GM18870 (cell line): ENCODE measurements at regions not wholly inside any gene's neighbourhood (a gene's known extent, or its start where the extent isn't known, plus 50 kb on each side); places are given as distances from the start of the nearest gene placed in this dataset.

Experiments used
- ATAC-seq: cut with Tn5 transposase; IDR thresholded peaks from one replicate; pipeline ENCODE4 v1.9.1; 2021; ENCODE audit warnings: moderate library complexity; ENCODE audit not compliant: unreplicated experiment

DNA sequence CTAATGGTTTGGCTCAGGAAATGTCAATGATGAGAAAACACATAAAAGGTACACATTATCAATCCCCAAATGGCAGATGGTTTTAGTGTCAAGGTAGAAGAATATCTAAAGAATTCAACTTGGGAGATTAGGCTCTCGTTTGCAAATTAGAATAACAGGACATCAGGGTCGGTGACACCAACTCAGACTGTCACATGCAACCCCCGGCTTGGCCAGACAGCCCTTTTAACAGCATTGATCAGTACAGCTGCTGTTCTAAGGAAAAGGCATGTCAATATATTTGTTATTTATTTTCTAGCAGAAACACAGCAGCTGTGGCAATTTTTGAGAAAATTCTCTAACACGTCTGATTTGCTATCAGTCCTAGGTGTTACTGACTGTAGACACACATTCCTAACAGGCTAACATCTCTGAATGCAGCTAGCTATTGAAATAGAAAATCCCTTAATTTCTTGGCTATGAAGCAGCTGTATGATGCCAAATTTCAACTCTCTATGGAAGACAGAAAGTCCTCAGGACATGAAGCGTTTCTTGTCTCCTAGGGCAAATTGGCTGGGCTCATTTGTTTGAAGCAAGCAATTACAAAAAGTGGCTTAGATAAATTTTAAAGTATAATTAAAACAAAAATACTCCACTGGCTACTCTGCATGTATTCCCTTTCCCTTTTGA lies 269.0 kb upstream of the CXXC4 start:
- ATAC-seq = no peak

DNA sequence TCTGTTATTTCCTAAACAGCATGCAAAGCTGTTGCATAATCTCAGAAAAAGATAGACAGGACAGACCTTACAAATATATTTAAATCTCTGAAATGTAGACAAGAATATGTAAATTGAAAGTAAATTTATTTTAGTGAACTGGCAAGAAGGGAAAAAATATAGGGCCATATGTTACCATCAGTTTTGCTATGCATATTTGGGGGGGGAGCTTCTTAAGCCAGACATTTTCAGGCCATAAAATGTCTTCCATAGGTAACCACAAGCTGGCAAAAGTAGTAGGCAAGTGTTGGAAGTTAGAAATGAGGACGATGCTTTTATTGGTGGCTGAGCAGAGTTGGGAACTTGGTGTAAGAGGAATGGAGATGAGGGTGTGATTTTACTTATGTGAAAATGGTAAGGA lies 272.0 kb upstream of the CXXC4 start:
- ATAC-seq = no peak

DNA sequence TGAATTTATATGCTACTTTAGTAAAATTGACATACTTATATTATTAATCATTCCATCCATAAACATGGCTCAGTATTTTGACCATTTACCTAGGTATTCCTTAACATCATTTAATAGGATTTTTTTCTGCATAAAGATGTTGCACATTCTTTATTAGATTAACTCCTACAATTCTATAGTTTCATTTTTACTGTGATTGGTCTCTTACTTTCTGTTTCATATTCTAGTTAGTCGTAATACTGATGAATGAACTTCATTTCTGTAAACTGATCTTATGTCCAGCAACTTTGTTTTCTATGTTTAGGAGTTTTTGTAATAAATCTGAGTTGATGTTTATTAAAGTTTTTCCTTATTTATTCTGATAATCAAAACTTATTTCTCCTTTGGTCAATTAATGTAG lies 278.2 kb upstream of the CXXC4 start:
- ATAC-seq = peak; percentile 96

DNA sequence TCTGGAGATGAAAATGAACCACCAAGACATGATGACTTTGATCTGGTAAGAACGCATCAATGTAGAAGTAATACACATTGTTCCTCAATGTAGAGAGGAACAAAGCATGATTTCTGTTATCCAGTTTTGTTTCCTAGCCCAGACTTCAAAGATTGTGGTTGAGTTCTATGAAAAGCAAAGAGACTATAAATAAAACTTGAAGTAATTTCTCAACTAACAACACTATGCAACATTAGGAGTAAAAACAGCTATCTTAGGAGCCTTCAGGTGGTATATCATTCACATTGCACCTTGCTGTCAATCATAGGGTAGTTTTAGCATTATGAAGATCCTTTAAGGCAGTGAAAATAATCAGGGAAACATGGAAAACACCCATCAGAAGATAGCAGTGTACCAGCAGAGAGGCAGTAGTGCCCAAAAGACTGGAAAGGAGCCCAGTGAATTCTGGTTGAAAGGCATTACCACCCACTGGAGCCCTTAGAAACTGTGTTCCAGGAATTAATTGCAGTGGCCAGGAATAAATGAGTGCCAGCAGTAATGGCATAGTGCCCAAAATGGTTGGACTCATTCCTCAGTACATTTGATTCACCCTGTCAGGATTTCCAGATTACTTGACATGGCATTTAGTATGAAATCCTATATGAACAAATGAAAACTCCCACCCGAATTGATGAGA lies 300.7 kb upstream of the CXXC4 start:
- ATAC-seq = no peak

DNA sequence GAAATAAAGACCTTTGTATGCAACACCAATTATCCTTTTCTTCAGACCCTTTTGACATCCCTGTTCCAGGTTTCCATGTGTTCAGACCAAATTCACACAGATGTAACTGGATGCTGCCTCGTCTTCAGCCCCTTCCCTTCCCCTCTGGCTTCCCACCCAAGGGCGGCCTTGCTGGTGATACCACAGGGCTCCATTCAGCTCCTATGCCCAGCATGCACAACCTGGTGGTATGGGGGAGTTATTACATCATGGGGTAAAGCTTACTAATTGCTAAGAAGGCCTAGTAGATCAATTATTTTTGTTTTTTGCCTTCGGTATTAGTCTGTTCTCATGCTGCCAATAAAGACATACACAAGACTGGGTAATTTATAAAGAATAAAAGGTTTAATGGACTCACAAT lies 317.0 kb upstream of the CXXC4 start:
- no peak for ATAC-seq

DNA sequence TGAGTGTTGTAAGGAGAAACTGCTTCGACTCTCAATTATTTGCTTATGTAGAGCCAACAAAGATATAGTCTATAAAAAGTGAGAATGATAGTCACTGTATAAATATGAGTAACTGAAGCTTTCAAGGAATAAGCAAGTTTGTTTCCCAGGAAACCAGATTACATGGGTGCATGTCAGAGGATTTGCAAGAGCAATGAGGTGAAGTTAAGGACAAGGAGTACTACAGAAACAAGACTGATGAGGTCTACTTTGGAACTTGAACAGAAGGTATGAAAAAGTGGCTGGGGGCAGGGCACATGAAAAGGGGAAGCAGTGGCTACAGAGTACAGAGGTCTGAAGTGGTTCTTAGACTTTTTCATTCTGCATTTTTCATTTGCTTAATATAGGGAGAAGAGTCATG lies 321.0 kb upstream of the CXXC4 start:
- ATAC-seq = peak; percentile 78

DNA sequence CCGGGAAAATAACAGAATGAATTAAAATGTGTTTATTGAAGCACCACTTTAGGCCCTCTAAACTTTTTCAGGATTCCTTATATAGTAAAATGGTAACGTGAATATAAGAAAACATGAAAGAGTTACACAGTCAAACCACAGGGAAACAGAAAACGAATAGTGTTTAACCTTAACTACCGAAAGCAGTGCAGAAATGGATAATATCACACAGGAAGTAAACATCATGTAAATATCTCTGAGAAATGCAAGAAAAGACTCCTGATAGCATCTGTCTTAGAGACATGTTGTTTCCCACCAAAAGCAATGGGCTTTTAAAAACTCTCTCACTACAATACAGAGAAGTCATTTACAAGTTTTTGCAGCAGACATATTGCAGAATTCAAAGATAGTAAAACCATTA lies 323.9 kb upstream of the CXXC4 start:
- ATAC-seq = peak; percentile 71

DNA sequence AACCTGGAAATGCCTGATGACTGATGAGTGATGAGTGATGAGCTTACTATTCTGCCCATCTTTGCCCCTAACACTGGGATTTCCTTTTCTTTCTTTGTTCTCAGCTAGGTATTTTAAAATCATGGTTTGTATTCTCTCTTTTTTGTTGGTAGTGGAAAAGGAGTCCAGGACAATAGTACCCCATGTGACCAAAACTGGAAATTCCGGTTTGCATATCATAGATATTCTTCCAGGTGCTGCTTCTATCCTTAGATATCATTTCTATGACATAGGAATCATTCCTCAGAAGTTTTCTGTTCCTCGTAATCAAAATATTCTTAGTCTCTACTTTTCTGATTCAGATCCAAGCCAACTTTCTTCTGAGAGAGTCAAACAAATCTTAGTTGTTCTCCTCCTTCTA lies 320.5 kb upstream of the TET2 start:
- ATAC-seq = no peak

DNA sequence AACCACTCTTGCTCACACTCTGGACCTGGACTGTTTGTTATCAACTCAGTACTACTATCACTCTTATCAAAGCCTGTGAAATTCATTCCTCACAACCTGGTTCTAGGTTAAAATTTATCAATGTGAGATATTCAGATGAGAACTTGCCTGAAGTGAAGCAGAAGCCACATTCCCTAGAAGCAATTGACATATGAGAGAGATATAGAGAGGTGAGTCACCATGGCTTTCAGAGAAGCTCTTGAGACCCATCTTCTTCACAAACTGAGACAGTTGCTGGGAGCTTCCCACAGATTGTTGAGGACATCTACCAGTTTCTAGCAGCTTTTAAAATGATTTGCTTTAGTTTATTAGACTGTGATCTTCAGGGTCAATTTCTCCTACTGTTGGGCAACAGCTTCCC lies 316.9 kb upstream of the TET2 start:
- no peak for ATAC-seq

DNA sequence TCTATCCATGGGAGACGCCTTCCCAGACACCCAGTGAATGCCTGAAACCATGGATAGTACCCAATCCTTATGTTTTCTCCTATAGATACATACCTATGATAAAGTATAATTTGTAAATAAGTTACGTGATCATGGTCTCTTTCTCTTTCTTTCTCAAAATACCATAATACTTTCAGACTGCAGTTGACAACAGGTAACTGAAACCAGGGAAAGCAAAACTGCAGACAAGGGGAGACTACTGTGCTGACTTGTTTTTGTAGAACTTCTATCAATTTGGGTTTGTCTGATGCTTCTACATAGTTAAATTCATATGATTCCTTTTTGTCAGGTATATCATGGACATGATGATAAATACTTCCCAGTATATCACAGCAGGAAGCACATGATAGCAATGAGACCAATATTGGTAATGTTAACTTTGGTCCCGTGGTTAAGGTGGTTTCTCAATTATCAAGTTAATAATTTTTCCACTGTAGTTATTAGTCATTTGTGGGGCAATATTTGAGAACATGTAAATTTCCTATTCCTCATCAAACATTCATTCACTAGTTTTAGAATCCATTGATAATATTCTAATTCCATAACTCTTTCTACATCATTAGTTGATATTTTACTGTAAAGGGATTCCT lies 298.0 kb upstream of the TET2 start:
- no peak for ATAC-seq

DNA sequence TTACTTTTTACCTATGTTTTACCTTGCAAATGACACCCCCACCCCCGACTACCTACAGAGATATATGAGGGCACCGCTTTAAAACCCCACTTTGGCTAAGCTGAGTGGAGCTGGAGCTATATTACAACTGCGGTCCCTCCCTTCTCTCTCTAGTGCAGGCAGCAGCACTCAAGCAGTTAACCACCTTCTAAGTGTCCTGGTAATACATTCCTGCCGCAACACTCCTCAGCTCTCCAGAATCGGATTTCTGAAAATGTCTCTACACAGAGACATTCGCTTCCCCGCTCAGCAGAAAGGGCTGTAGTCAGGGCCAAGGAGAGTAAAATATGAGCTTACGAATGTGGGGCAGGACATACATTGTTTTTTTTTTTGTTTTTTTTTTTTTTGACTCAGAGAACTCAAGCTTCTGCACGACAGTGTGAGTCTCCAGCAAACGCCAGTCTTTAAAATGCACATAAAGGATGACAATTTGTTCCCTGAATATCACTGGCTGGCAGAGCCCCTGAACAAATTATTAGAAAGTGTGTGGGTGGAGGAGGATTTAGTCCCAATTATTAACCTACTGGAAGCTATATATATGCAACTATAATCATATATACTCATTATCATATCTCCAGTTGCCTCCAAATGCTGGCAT lies 287.0 kb upstream of the TET2 start:
- no peak for ATAC-seq

DNA sequence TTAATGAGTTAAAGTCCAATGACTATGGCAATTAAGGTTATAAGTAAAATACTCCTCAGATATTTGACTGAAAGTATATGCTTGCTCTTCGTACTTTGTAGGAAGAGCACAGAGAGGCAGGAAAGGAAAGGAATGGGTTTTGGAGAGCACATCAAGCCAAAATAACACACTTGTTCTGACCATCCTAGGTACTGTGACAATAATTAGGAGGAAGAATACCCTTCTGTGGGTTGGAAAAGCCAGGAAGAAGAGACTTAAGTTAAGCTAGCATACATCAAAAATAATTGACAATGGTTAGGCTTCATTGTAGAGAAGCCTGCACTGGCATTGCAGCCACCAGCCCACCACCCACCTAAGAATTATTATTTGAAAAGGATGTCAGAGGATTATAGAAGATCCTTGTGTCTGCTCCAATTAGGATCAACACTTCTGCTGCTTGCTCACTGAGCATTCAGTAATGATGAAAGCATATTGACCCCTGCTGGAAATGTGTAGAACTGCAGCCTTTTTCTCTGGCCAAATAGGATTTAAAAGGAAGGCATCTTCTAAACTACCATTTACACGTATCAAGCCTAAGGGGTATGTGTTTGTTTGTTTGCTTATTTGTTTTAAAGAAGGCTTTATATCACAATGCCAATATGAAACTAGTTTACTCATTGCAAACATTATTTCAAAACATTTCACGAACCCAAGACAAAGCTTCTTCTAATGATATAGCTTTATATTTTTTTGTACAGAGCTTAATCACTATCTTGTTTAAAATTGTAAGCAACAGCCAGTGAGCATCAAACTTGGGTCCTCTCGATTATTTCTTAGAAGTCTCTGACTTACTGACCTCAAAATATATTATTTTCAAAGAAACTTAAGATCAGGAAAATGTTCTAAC lies 286.2 kb upstream of the TET2 start:
- peak; percentile 86 for ATAC-seq

DNA sequence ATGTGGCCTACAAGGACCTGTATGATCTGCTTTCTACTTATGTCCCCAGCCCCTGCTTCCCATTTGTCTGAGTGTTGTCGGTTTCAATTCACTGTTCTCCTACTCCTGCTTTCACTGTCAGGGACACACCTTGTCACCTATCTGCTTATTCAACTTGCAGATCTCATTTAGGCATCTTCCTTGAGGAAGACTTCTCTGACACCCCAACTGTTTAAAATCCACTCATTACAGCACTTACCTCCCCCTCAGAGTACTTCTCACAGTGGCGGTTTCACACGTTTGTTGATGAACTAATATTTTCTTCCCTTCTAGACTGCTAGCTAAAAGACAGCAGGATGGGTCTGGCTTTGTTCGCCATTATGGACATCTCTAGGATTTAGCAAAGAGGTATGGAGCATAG lies 279.9 kb upstream of the TET2 start:
- no peak for ATAC-seq

DNA sequence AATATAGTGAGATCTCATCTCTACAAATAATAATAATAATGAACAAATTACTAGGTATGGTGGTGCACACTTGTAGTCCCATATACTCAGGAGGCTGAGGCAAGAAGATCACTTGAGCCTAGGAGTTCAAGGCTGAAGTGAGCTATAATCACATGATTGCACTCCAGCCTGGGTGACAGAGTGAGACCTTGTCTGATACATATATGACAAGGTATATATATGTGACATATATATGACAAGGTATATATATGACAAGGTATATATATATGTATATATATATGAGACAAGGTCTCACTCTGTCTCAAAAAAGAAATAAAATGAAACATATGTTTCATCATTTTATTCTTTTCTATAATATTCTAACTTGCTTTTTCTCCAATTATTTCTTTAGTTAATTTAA lies 278.1 kb upstream of the TET2 start:
- ATAC-seq = peak; percentile 25

DNA sequence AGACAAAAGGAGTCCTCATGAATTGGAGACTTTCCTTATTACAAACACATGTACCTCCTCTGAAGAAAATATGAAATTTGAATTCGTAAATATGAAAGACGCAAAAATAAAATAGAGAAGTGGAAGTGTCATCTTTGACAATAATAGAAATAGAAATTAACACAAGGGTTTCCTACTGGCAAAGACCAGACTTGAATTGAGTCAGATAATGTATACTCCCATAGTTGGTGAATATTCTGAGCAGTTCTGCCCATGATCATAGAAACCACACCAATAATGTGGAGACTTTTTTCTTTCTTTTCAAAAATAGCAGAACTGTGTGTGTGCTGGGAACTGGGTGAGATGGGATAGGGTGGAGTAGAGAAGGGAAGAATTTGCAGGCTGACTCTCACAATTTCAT lies 277.7 kb upstream of the TET2 start:
- peak; percentile 96 for ATAC-seq

DNA sequence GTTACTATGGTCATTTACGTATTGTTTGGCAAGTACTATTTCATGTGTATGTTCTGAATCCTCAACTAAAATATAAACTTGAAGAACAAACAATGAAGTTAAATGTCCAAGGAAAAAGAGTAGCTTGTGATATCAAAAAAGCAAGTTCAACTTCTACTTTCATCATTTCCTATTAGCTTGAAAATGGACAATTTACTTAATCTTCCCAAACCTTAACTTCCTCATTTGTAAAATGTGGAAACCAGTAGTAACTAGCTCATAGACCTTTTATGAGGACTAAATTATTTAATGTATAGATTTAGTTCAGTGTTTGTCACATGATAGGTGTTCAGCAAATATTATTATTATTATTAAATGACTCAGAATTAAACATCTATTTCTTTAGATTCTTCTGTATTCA lies 276.8 kb upstream of the TET2 start:
- ATAC-seq = no peak

DNA sequence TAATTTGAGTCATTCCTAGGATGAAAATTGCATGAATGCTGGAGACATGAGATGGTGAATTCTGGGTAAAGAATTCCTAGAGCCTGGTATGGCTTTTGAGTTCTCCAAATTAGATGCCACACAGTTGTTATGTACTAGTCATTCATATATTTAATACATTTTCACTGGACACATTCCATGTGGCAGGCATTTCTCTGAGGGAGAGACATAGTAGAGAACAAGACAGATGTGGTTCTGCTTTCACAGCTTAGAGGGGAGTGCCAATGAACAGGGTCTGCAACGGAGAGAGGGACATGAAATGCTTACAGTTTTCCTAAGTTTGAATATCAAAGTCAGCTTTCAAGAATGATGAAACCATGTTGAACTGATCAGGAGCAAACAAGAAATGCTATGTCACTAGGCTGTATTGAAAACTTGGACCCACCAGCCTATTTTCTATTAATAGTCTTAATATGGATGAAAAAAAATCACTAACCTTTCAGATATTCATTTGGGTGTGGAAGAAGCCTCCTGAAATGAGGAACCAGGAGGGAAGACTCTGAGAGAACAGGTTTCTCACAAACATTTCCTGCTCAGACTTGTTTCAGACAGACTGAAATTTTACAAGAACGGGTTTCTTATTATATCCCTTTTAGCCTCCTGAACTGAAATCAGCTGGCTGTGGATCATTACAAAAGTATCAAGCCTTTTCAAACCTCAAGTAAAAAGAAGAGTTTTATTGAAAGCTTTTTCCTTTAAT lies 276.0 kb upstream of the TET2 start:
- ATAC-seq = peak; percentile 28

DNA sequence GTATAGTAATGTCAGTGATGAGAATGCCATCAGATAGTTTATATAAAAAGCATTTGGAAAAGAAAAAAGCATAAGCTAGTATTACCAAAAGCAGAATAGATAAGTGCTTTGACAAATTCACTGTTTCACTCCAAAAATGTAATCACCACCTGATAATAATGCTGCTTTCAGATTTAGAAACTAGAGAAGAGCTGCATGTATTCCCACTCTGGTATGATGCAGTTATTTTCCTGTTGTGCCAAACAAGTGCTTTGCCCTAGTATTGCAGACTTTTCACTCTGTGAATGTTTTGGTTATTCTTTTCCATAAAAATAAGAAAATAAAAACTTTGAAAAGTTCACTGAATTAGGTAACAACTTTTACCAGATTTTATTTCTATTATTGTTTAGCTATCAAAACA lies 267.7 kb upstream of the TET2 start:
- ATAC-seq = no peak

DNA sequence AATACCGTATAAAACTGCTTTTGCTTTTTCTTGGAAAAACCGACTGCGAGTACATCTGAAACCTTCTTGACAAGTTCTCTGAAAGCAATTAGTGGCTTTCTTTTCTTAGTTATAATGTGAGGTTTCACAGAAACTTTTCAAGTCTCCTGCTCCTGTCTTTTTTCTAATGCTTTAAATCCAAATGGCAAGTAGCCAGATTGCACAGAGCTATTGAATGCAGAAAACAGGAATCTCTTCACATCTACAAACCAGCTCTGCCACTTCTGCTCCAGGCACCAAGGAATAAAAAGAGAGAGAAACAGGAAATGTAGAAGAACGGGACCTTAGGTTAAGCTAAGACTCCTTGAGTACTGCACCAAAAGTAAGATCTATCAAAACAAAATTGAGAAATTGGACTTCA lies 267.3 kb upstream of the TET2 start:
- ATAC-seq = no peak

DNA sequence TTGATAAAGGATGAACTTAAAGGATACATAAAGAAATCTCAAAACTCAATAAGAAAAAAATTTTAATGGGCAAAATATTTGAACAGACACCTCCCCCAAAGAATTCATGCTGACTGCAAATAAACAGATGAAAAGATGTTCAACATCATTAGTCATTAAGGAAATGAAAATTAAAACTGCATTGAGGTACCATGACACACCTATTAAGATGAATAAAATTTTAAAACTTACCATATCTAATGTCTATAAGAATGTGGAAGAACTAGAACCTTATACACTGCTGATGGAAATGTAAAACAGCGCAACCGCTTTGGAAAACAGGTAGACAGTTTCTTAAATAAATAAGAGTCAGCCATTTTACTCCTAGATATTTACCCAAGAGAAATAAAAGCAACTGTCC lies 266.8 kb upstream of the TET2 start:
- no peak for ATAC-seq
